ENCODE measurements at regions not wholly inside any gene's neighbourhood (a gene's known extent, or its start where the extent isn't known, plus 50 kb on each side); places are given as distances from the start of the nearest gene placed in this dataset.

DNA sequence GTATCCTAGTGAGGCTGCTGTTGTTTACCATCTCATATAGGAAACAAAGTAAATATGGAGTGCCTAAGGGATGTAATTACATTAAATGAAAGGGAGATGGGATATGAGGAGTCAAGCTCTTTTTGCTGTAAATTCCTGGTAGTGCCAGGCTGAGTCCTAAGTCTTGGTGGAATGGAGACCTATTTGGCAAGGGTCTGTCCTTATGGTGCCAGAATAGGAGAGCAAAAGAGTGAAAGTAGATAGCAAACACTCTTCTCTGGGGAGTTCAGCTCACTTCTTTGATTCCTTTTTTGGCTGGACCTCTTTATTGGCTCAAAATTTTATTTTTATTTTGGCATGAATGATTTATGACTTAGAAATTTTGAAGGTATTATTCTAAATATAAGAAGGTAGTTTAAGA is 380.8 kb downstream of the TMEM232 start:
- H3K4me3 ChIP-seq (ENCODE audit: control insufficient read depth, low read depth, low read length): no peak overlapping the region
- TF ChIP-seq, protein P1, sequence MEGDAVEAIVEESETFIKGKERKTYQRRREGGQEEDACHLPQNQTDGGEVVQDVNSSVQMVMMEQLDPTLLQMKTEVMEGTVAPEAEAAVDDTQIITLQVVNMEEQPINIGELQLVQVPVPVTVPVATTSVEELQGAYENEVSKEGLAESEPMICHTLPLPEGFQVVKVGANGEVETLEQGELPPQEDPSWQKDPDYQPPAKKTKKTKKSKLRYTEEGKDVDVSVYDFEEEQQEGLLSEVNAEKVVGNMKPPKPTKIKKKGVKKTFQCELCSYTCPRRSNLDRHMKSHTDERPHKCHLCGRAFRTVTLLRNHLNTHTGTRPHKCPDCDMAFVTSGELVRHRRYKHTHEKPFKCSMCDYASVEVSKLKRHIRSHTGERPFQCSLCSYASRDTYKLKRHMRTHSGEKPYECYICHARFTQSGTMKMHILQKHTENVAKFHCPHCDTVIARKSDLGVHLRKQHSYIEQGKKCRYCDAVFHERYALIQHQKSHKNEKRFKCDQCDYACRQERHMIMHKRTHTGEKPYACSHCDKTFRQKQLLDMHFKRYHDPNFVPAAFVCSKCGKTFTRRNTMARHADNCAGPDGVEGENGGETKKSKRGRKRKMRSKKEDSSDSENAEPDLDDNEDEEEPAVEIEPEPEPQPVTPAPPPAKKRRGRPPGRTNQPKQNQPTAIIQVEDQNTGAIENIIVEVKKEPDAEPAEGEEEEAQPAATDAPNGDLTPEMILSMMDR (IDR thresholded peaks at IDR 0.05; ENCODE audit: control insufficient read depth, insufficient read depth, low read depth, low read length, missing control alignments): no peak
- no peak for DNase-seq (ENCODE audit: low read depth)

DNA sequence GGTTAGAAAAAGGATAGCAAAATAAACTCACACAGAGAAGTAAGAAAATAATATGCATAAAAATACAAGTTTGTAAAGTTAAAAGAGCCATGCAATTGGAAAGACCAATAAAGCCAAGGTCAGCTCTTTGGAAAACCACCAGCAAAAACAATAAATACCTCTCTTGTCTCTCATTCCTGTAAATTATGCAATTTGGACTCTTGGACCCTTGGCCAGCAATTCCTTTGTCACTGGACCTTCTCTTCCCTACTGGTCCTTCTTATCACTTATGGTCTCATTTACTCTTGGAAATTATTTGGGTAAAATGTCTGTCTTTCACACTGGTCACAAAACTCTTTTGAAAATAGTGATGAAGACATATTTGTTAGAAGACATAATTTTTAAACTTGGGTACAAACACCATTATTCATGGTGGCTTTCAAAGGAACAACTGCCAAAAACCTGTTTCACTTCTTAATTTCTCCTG is 379.5 kb downstream of the TMEM232 start:
- TF ChIP-seq, protein P1 (IDR thresholded peaks at IDR 0.05; ENCODE audit: control insufficient read depth, insufficient read depth, low read depth, low read length, missing control alignments): no peak
- DNase-seq (ENCODE audit: low read depth): no peak
- no peak overlapping the region for H3K4me3 ChIP-seq (ENCODE audit: control insufficient read depth, low read depth, low read length)

GRCh38 chr5:110347781-110348180 is 378.7 kb downstream of the TMEM232 start:
- TF ChIP-seq, protein P1 (IDR thresholded peaks at IDR 0.05; ENCODE audit: control insufficient read depth, insufficient read depth, low read depth, low read length, missing control alignments): no peak
- no peak for DNase-seq (ENCODE audit: low read depth)
- no peak overlapping the region for H3K4me3 ChIP-seq (ENCODE audit: control insufficient read depth, low read depth, low read length)

- no peak overlapping the region for H3K4me3 ChIP-seq (ENCODE audit: control insufficient read depth, low read depth, low read length)
- DNase-seq (ENCODE audit: low read depth): peak; percentile 13
- TF ChIP-seq, protein P1 (IDR thresholded peaks at IDR 0.05; ENCODE audit: control insufficient read depth, insufficient read depth, low read depth, low read length, missing control alignments): no peak
Observed at GRCh38 chr5:110351430-110351829, 375.0 kb downstream of the TMEM232 start.

- DNase-seq (ENCODE audit: low read depth): no peak
- TF ChIP-seq, protein P1 (IDR thresholded peaks at IDR 0.05; ENCODE audit: control insufficient read depth, insufficient read depth, low read depth, low read length, missing control alignments): no peak
Observed at GRCh38 chr5:110354311-110354710, 372.2 kb downstream of the TMEM232 start.

GRCh38 chr5:110354915-110355644 is 371.4 kb downstream of the TMEM232 start:
- no peak overlapping the region for H3K4me3 ChIP-seq (ENCODE audit: control insufficient read depth, low read depth, low read length)
- TF ChIP-seq, protein P1 (IDR thresholded peaks at IDR 0.05; ENCODE audit: control insufficient read depth, insufficient read depth, low read depth, low read length, missing control alignments): no peak
- DNase-seq (ENCODE audit: low read depth): no peak

More at GRCh38 chr5:110354311-110354710, 372.2 kb downstream of the TMEM232 start:
- no peak overlapping the region for H3K4me3 ChIP-seq (ENCODE audit: control insufficient read depth, low read depth, low read length)
